GM12878 (cell line): ENCODE measurements at regions not wholly inside any gene's neighbourhood (a gene's known extent, or its start where the extent isn't known, plus 50 kb on each side); places are given as distances from the start of the nearest gene placed in this dataset.

Source experiments
- BRCA1 ChIP-seq: IDR thresholded peaks from 2 replicates; pipeline ENCODE4 v1.6.1; 2011; ENCODE audit warnings: low read depth, low read length, improper control_type of control experiment
- CHD4 ChIP-seq: fragments of 200-600 bp; sonication (generic); IDR thresholded peaks from 2 replicates; pipeline ENCODE4 v1.6.1; 2016; ENCODE audit warnings: mild to moderate bottlenecking
- CREB1 ChIP-seq: IDR thresholded peaks from 2 replicates; pipeline ENCODE4 v1.6.1; 2012; ENCODE audit warnings: low read depth, mild to moderate bottlenecking, inconsistent platforms
- FOXM1 ChIP-seq: IDR thresholded peaks from 2 replicates; pipeline ENCODE4 v1.6.1; 2012; ENCODE audit warnings: low read depth, mild to moderate bottlenecking, inconsistent platforms, low read length, moderate library complexity
- KAT2A ChIP-seq: conservative IDR thresholded peaks from 2 replicates; pipeline ENCODE4 v1.6.1; 2011; ENCODE audit warnings: low read depth, low read length; ENCODE audit not compliant: control insufficient read depth
- MEF2B ChIP-seq: fragments of 450-650 bp; IDR thresholded peaks from 2 replicates; pipeline ENCODE4 v1.6.1; 2018; ENCODE audit warnings: mild to moderate bottlenecking, moderate library complexity; ENCODE audit not compliant: partially characterized antibody, poor library complexity, severe bottlenecking
- NBN ChIP-seq: fragments of 450-650 bp; IDR thresholded peaks from 2 replicates; pipeline ENCODE4 v1.6.1; 2016
- NFXL1 ChIP-seq: fragments of 450-650 bp; IDR thresholded peaks from 2 replicates; pipeline ENCODE4 v1.6.1; 2017; ENCODE audit warnings: antibody characterized with exemption, mild to moderate bottlenecking, borderline replicate concordance
- NFYB ChIP-seq: IDR thresholded peaks from 2 replicates; pipeline ENCODE4 v1.6.1; 2011; ENCODE audit warnings: low read depth, mild to moderate bottlenecking, low read length, improper control_type of control experiment, moderate library complexity; ENCODE audit not compliant: insufficient read depth
- RB1 ChIP-seq: fragments of 450-650 bp; formaldehyde crosslinking; IDR thresholded peaks from 2 replicates; pipeline ENCODE4 v1.6.1; 2017; ENCODE audit warnings: mild to moderate bottlenecking, borderline replicate concordance
- RCOR1 ChIP-seq: conservative IDR thresholded peaks from 2 replicates; pipeline ENCODE4 v1.6.1; 2012; ENCODE audit warnings: low read depth, low read length, improper control_type of control experiment
- SUZ12 ChIP-seq: fragments of 200-600 bp; sonication (generic); IDR thresholded peaks from one replicate; pipeline ENCODE4 v1.6.1; 2018; ENCODE audit warnings: antibody characterized with exemption, mild to moderate bottlenecking; ENCODE audit not compliant: unreplicated experiment
- ZBTB40 ChIP-seq: fragments of 450-650 bp; IDR thresholded peaks from 2 replicates; pipeline ENCODE4 v1.6.1; 2016; ENCODE audit warnings: mild to moderate bottlenecking, moderate library complexity, borderline replicate concordance
- ZNF687 ChIP-seq: fragments of 450-650 bp; IDR thresholded peaks from 2 replicates; pipeline ENCODE4 v1.6.1; 2017; ENCODE audit warnings: mild to moderate bottlenecking, moderate library complexity
- TF ChIP-seq, protein P1 (sequence below): fragments of 450-650 bp; IDR thresholded peaks from 2 replicates; pipeline ENCODE4 v1.6.1; 2017; ENCODE audit warnings: mild to moderate bottlenecking, moderate library complexity
- TF ChIP-seq, protein P2 (sequence below): fragments of 150-350 bp; IDR thresholded peaks from 2 replicates; pipeline ENCODE4 v1.6.1; 2016; ENCODE audit warnings: low read depth, low read length

DNA sequence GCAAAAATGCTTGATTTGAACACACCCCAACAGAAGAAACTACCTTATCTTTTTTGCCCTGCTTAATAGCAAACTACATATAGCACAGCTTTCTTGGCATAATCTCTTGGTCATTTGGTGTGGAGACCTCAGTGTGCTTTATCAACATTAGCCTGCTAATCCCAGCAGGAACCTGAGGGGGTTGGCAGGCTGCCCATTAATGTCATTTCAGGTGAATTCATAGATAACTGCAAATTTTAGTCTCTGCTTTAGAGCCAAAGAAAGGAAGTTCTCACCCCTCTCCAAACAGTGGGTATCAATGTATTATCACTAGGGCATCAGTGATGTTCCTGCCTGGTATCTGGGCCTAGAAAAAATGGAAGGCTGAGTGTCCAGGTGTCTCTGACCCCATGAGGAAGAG is 489.0 kb downstream of the NTRK2 start (continued):
- TF ChIP-seq ZBTB40 (no peak), BRCA1 (no peak), KAT2A (no peak), NBN (no peak), RCOR1 (no peak), ZNF687 (no peak), CHD4 (no peak), RB1 (no peak), SUZ12 (no peak), MEF2B (no peak), NFYB (no peak), NFXL1 (no peak), CREB1 (no peak), FOXM1 (no peak)
- TF ChIP-seq, protein P1, sequence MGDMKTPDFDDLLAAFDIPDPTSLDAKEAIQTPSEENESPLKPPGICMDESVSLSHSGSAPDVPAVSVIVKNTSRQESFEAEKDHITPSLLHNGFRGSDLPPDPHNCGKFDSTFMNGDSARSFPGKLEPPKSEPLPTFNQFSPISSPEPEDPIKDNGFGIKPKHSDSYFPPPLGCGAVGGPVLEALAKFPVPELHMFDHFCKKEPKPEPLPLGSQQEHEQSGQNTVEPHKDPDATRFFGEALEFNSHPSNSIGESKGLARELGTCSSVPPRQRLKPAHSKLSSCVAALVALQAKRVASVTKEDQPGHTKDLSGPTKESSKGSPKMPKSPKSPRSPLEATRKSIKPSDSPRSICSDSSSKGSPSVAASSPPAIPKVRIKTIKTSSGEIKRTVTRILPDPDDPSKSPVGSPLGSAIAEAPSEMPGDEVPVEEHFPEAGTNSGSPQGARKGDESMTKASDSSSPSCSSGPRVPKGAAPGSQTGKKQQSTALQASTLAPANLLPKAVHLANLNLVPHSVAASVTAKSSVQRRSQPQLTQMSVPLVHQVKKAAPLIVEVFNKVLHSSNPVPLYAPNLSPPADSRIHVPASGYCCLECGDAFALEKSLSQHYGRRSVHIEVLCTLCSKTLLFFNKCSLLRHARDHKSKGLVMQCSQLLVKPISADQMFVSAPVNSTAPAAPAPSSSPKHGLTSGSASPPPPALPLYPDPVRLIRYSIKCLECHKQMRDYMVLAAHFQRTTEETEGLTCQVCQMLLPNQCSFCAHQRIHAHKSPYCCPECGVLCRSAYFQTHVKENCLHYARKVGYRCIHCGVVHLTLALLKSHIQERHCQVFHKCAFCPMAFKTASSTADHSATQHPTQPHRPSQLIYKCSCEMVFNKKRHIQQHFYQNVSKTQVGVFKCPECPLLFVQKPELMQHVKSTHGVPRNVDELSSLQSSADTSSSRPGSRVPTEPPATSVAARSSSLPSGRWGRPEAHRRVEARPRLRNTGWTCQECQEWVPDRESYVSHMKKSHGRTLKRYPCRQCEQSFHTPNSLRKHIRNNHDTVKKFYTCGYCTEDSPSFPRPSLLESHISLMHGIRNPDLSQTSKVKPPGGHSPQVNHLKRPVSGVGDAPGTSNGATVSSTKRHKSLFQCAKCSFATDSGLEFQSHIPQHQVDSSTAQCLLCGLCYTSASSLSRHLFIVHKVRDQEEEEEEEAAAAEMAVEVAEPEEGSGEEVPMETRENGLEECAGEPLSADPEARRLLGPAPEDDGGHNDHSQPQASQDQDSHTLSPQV, result no peak
- TF ChIP-seq, protein P2, sequence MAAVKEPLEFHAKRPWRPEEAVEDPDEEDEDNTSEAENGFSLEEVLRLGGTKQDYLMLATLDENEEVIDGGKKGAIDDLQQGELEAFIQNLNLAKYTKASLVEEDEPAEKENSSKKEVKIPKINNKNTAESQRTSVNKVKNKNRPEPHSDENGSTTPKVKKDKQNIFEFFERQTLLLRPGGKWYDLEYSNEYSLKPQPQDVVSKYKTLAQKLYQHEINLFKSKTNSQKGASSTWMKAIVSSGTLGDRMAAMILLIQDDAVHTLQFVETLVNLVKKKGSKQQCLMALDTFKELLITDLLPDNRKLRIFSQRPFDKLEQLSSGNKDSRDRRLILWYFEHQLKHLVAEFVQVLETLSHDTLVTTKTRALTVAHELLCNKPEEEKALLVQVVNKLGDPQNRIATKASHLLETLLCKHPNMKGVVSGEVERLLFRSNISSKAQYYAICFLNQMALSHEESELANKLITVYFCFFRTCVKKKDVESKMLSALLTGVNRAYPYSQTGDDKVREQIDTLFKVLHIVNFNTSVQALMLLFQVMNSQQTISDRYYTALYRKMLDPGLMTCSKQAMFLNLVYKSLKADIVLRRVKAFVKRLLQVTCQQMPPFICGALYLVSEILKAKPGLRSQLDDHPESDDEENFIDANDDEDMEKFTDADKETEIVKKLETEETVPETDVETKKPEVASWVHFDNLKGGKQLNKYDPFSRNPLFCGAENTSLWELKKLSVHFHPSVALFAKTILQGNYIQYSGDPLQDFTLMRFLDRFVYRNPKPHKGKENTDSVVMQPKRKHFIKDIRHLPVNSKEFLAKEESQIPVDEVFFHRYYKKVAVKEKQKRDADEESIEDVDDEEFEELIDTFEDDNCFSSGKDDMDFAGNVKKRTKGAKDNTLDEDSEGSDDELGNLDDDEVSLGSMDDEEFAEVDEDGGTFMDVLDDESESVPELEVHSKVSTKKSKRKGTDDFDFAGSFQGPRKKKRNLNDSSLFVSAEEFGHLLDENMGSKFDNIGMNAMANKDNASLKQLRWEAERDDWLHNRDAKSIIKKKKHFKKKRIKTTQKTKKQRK, result no peak
